Hepatocyte (in vitro differentiated cells): ENCODE measurements at regions not wholly inside any gene's neighbourhood (a gene's known extent, or its start where the extent isn't known, plus 50 kb on each side); places are given as distances from the start of the nearest gene placed in this dataset.
"Not testable (repeated sequence)": the region's sequence is repeated elsewhere in the genome, so short reads cannot be mapped to it uniquely, and the experiment has no call there.

Experiments
- EZH2phosphoT487 ChIP-seq: fragments of 200-600 bp; sonication (generic); IDR thresholded peaks from one replicate; pipeline ENCODE4 v1.6.1; 2018; ENCODE audit warnings: antibody characterized with exemption, mild to moderate bottlenecking, low read depth, moderate library complexity; ENCODE audit not compliant: unreplicated experiment, severe bottlenecking
- TF ChIP-seq, protein P1 (sequence below): fragments of 200-600 bp; sonication (generic); IDR thresholded peaks from 2 replicates; pipeline ENCODE4 v1.5.1; 2016; ENCODE audit warnings: antibody characterized with exemption, mild to moderate bottlenecking; ENCODE audit not compliant: poor library complexity

DNA sequence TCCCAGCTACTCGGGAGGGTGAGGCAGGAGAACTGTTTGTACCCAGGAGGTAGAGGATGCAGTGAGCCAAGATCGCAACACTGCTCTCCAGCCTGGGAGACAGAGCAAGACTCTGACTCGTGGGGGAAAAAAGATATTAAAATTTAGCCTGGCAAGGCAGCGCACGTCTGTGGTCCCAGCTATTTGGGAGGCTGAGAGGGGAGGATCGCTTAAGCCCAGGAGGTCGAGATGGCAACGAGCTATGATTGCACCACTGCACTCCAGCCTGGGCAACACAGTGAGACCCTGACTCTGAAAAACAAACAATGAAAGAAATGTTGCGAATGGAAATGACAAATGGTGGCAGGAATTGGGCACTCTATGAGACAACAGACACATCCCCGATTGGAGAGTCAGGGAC is 137.2 kb upstream of the C1QTNF3 start:
- TF ChIP-seq, protein P1, sequence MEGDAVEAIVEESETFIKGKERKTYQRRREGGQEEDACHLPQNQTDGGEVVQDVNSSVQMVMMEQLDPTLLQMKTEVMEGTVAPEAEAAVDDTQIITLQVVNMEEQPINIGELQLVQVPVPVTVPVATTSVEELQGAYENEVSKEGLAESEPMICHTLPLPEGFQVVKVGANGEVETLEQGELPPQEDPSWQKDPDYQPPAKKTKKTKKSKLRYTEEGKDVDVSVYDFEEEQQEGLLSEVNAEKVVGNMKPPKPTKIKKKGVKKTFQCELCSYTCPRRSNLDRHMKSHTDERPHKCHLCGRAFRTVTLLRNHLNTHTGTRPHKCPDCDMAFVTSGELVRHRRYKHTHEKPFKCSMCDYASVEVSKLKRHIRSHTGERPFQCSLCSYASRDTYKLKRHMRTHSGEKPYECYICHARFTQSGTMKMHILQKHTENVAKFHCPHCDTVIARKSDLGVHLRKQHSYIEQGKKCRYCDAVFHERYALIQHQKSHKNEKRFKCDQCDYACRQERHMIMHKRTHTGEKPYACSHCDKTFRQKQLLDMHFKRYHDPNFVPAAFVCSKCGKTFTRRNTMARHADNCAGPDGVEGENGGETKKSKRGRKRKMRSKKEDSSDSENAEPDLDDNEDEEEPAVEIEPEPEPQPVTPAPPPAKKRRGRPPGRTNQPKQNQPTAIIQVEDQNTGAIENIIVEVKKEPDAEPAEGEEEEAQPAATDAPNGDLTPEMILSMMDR: not testable (repeated sequence)
- not testable (repeated sequence) for TF ChIP-seq EZH2phosphoT487
